ENCODE measurements at regions not wholly inside any gene's neighbourhood (a gene's known extent, or its start where the extent isn't known, plus 50 kb on each side); places are given as distances from the start of the nearest gene placed in this dataset.
"Not testable (repeated sequence)": the region's sequence is repeated elsewhere in the genome, so short reads cannot be mapped to it uniquely, and the experiment has no call there.

DNA sequence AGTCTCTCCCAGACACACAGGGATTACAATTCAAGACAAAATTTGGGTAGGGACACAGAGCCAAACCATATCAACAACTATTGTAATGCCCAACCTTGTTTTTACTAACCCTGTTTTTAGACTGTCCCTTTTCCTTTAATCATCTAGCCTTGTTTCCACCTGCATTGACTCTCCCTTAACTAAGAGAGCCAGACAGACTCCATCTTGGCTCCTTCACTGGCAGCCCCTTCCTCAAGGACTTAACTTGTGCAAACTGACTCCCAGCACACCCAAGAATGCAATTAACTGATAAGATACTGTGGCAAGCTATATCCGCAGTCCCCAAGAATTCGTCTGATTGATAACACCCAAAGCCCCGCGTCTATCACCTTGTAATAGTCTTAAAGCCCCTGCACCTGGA lies 151.8 kb upstream of the DGKB start:
- not testable (repeated sequence) for DNase-seq (ENCODE audit: low spot score)

DNA sequence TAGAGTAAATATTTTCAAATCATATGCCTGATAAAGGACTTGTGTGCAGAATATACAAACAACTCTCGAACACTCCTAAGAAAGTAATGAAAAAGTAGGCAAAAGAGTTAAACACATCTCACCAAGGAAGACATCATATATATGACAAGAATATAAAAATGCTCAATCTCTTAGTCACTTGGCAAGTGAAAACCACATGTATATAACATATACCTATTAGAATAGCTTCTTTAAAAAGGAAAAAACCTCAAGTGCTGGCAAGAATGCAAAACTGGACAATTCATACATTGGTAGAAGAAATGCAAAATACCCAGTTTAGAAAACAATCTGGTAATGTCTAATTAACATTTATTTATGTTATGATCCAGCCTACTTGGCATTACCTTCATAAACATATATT lies 146.6 kb upstream of the DGKB start:
- DNase-seq (ENCODE audit: low spot score): no peak

GRCh38 chr7:15046861-15047260 lies 144.3 kb upstream of the DGKB start:
- DNase-seq (ENCODE audit: low spot score): no peak

DNA sequence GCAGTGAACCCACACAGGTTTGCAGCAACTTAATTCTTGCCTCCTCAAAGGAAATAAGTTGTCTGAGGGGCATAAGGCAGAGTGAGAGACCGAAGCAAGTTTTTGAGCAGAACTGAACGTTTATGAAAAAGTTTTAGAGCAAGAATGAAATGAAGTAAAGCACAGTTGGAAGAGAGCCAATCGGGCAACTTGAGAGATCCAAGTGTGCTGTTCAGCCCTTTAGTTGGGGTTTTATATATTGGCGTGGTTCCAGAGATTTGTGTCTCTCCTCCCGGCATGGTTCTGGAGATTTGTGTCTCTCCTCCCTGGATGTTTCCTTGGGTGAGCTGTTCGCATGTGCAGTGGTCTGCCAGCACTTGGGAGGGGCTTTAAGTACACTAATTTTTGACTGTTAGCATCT lies 141.4 kb upstream of the DGKB start:
- no peak for DNase-seq (ENCODE audit: low spot score)

DNA sequence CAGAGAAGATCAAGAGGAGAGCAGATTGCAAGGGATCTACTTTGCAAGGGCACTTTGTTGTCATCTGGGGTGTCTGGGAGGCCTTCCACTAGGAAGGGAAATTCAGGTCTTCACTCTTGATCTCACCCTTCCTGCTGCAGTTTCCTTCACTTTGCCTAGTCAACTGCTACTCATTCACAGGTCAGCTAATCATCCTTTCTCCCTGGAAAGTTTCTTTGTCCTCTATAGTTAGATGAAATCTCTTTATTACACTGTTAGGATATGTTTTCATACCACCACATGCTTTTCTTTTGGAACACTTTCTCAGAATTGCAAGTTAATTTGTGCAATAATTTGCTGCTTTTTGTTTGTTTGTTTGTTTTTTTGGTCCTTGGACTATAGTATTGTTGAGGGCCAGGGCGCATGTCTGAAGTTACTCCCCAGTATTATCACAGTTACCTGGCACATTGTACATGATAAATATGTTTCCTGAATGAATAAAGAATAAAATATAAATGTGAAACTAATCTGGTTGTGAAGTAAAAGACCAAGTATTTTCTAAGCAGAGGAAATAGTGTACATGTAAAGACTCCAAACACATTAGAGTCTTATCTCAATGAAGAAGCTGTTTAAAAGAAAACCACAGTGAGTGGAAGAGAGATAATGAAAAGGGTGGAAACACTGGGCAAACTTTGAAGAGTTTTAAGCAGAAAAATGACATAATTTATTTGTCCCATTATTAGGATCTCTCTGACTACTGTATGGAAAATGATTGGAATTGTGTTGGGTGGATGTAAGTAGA lies 139.9 kb upstream of the DGKB start:
- no peak for DNase-seq (ENCODE audit: low spot score)

DNA sequence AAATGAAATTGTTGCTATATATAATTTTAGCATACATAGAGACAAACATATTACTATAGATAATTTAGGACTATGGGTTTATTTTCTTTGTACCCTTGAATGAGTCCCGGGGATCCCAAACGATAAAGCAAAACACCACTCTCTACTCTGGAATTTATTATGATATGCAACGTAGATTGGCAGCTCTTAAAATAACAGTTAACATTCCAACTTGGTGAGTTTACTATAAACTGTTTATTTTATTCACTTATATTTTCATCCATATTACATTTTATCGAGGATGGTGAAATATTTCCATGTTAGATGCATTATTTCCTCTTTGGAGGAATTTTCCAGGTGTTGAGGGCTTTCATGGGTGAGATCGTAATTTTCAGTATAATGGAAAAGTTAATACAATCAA lies 138.7 kb upstream of the DGKB start:
- no peak for DNase-seq (ENCODE audit: low spot score)

GRCh38 chr7:15035814-15036213 lies 133.3 kb upstream of the DGKB start:
- no peak for DNase-seq (ENCODE audit: low spot score)

DNA sequence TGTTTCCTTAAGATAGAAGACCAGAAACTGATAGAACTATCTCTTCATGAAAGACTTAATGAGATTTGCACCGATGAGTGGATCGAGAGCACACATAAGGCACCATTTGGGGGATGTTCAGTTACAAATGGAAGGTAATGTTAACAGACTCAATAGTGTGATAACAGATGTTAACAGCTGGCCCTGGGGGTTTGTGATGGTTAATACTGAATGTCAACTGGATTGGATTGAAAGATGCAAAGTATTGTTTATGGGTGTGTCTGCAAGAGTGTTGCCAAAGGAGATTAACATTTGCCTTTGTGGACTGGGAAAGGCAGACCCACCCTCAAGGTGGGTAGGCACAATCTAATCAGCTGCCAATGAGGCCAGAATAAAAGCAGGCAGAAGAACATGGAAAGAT lies 130.5 kb upstream of the DGKB start:
- DNase-seq (ENCODE audit: low spot score): no peak

- no peak for DNase-seq (ENCODE audit: low spot score)
Observed at GRCh38 chr7:15018981-15019380, 116.4 kb upstream of the DGKB start.

DNA sequence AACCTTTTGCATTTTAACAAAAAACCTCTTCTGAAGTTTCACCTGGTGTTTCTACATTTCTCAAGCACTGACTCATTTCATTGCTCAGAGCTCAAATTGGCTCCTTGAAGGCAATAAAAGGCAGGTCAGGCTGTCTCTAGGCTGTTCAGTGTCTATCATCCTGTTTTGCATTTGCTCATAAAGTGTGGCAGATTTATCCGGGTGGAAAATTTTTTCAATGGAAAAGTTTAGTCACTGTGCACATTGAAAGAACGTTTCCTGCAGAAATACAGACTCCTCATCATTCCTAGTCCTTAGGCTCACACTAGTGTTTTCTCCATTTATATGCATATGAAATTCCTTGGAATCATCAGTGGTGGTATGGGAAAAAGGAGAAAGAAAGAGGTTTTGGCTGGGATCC lies 114.2 kb upstream of the DGKB start:
- peak; percentile 28 for DNase-seq (ENCODE audit: low spot score)

- DNase-seq (ENCODE audit: low spot score): no peak
Observed at GRCh38 chr7:15016315-15016667, 113.7 kb upstream of the DGKB start.

DNA sequence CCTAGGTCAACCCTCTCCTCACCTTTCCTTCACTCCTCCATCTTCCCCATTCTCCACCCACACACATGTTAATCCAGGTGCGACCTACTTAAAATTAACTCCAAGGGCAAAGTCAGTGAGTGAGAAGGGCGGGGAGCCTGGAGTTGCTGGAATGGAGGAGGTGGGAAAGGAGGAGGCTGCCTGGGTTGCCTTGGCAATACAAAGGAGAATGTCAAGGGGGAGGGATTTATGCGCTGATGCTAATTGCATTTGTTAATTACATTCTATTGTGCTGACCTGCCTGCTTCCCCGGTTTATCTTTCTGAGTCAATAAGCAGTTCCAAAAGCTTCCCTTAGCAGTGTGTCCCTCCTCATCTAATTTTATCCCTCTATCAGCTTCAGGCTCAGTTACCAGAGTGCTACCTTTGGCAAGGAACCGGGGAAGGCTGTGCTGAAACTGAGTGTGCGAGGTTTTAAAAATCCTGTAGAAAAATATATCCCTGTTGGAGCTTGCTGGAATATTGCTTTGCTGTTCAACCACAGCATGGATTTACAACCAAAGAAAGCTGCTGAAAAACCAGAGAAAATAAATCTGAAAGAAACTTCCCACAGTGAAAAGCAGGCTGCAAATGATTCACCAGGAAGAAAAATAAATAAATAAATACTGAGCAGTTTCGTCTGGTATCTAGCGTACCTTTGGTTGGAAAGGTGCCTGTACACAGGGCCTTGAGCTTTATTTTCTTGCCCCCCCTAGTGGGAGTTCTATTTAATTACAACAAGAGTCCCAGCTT lies 113.2 kb upstream of the DGKB start:
- peak; percentile 90 for DNase-seq (ENCODE audit: low spot score)

DNA sequence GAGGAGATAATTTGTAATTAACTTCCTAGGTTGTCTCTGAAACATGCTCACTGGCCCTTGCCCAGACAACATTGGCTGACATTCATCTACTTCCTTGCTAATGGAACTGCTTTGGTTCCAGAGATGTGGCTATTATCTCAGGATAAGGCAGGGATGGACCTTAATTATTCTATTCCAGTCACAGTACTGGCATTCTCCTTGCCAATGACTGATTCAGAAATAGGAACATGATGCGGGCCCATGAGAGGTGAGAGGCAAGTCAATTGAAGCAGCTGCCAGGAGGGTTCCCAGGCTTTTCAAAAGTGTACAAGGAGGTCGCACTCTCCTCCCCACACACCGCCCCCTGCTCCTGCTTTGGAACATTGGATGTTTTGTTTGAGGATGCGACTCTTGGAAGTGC lies 109.6 kb upstream of the DGKB start:
- no peak for DNase-seq (ENCODE audit: low spot score)

- no peak for DNase-seq (ENCODE audit: low spot score)
Observed at GRCh38 chr7:15011289-15011688, 108.7 kb upstream of the DGKB start.

DNA sequence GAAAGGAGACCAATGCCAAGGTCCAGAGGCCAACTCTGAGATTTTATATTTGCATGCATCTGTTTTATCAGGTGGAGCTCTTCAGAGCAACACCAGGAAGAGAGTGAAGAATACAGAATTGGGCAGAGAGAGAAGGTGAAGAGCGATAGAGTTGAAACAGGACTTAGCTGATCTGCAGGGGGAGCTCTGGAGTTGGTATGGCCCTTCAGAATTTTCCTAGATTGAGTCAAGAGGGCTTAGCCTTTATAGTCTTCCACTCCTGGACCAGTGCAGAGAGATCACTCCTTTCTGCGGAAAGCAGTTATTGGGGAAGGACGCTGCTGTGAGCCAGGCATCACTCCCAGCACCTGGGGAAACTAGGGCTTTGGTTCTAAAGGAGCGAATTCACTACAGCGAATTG lies 105.0 kb upstream of the DGKB start:
- DNase-seq (ENCODE audit: low spot score): peak; percentile 22

DNA sequence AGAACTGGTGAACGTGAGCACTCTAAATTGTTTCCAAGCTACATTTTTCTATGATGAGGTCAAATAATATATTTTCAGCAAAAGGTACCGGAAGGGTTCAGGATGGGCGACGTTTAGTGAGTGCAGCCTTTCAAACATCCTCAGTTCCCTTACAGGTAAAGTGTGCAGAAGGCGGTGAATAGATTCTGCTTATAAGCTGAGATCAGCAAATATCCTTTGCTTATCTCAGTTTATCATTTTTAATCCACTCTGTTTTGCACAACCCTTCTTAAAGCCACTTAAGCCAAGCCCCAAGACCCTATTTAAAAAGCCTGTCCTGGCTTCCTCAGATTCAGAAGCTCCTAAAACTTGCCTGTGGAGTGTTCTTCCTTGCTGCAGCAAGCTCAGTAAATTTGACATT lies 103.1 kb upstream of the DGKB start:
- DNase-seq (ENCODE audit: low spot score): no peak

- DNase-seq (ENCODE audit: low spot score): peak; percentile 36
Observed at GRCh38 chr7:15000157-15000556, 97.6 kb upstream of the DGKB start.

DNA sequence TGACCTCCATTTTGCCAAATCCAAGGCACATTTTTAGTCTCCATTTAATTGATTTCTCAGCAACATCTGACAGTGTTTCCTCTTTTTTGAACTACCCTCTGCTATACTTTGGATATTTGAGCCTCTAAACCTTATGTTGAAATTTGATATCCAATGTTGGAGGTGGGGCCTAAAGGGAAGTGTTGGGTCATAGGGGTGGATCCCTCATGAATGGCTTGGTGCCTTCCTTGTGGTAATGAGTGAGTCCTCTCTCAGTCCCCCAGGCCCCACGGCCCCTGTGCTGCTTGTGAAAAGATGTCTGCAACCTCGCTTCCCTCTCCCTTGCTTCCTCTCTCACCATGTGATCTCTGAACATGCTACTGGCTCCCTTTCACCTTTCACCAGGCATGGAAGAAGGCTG lies 96.8 kb upstream of the DGKB start:
- no peak for DNase-seq (ENCODE audit: low spot score)

- DNase-seq (ENCODE audit: low spot score): no peak
Observed at GRCh38 chr7:14995774-14996173, 93.2 kb upstream of the DGKB start.

DNA sequence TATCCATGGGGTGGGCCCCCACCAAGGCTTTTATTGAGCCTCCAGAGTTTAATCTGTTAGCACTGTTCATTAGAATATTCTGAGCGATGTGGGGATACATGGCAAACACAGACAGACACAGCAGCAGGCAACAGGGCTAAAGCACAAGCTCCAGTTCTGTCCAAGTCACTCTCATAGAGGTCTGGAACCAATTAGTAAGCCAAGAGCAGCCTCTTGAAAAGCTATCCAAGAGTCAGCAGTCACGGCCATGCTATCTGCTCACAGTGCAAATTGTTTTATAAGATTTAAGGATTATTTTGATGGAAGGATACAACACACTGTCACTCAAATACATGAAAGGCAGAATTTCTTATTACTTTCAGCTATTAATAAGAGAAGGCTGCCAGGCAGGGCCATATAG lies 86.4 kb upstream of the DGKB start:
- DNase-seq (ENCODE audit: low spot score): no peak

- DNase-seq (ENCODE audit: low spot score): no peak
Observed at GRCh38 chr7:14978687-14979086, 76.1 kb upstream of the DGKB start.

DNA sequence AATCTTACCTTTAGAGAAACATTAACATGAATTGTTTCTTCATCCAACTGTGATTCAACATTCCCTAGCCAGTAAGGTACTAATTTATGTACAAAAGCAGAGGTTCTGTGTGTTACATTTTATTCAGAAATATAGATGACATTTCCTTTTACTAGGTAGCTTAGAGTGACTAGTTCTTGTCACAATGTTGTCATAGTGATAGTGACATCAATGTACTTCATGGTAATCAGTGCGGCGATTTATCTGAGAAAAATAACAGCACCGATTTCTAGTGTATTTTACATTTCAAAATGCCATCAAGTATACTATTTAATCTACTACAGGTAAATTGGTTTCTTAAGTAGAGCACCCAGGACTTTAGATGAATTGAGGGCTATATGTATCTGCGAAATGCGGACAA lies 72.1 kb upstream of the DGKB start:
- no peak for DNase-seq (ENCODE audit: low spot score)

- DNase-seq (ENCODE audit: low spot score): no peak
Observed at GRCh38 chr7:14973712-14974428, 71.3 kb upstream of the DGKB start.

Measured in HT-29 (cell line).